ENCODE measurements at regions not wholly inside any gene's neighbourhood (a gene's known extent, or its start where the extent isn't known, plus 50 kb on each side); places are given as distances from the start of the nearest gene placed in this dataset.

GRCh38 chr1:88252745-88253144 lies 431.3 kb upstream of the PKN2 start:
- POLR2A ChIA-PET, result no interaction called here
- H3K4me3 Mint-ChIP-seq, result no peak overlapping the region
- CTCF ChIA-PET, result interaction anchor here (0.9 kb wide), 1 partner anchor 18 kb away, joined by 3 read pairs; no protein-coding TSS in a partner anchor

GRCh38 chr1:88265606-88266005 lies 418.5 kb upstream of the PKN2 start:
- Mint-ChIP-seq H3K9me3 (ENCODE audit: low read depth) (no peaks in the 10 kb centered on the region), H3K4me1 (no peaks in the 10 kb centered on the region), H3K27me3 (peaks cover 3% of the 10 kb centered on the region), H3K27ac (no peak overlapping the region), H3K36me3 (ENCODE audit: low read depth) (no peaks in the 10 kb centered on the region), H3K4me3 (no peak overlapping the region)
- ATAC-seq (no peak), DNase-seq (no peak)
- intact Hi-C loops (cut with DNase I, micrococcal nuclease), result no loop called here
- POLR2A ChIA-PET, result no interaction called here
- CTCF ChIA-PET, result no interaction called here

More at GRCh38 chr1:88252745-88253144, 431.3 kb upstream of the PKN2 start:
- H3K27ac Mint-ChIP-seq, result no peak overlapping the region
- ATAC-seq (no peak), DNase-seq (no peak)
- H3K4me1 Mint-ChIP-seq, result no peaks in the 10 kb centered on the region
- peaks cover 5% of the 10 kb centered on the region for H3K27me3 Mint-ChIP-seq
- intact Hi-C loops (cut with DNase I, micrococcal nuclease), result no loop called here
- no peaks in the 10 kb centered on the region for H3K9me3 Mint-ChIP-seq (ENCODE audit: low read depth)
- H3K36me3 Mint-ChIP-seq (ENCODE audit: low read depth), result no peaks in the 10 kb centered on the region

GRCh38 chr1:88266051-88266450 lies 418.0 kb upstream of the PKN2 start:
- DNase-seq (no peak), ATAC-seq (no peak)
- no peak overlapping the region for H3K4me3 Mint-ChIP-seq
- no peak overlapping the region for H3K27ac Mint-ChIP-seq
- intact Hi-C loops (cut with DNase I, micrococcal nuclease), result no loop called here
- H3K4me1 Mint-ChIP-seq, result no peaks in the 10 kb centered on the region
- ChIA-PET CTCF (interaction anchor here (1.5 kb wide), 1 partner anchor 12 kb away, joined by 4 read pairs; no protein-coding TSS in a partner anchor), POLR2A (no interaction called here)
- H3K9me3 Mint-ChIP-seq (ENCODE audit: low read depth), result no peaks in the 10 kb centered on the region
- H3K27me3 Mint-ChIP-seq, result peaks cover 3% of the 10 kb centered on the region
- no peaks in the 10 kb centered on the region for H3K36me3 Mint-ChIP-seq (ENCODE audit: low read depth)

- DNase-seq, result no peak
- Mint-ChIP-seq H3K27me3 (peaks cover 3% of the 10 kb centered on the region), H3K4me3 (no peak overlapping the region), H3K9me3 (ENCODE audit: low read depth) (no peaks in the 10 kb centered on the region), H3K27ac (no peak overlapping the region), H3K4me1 (no peaks in the 10 kb centered on the region), H3K36me3 (ENCODE audit: low read depth) (no peaks in the 10 kb centered on the region)
- ChIA-PET CTCF (no interaction called here), POLR2A (no interaction called here)
- no peak for ATAC-seq
- intact Hi-C loops (cut with DNase I, micrococcal nuclease), result no loop called here
Observed at GRCh38 chr1:88272216-88272615, 411.9 kb upstream of the PKN2 start.

- POLR2A ChIA-PET, result no interaction called here
- intact Hi-C loops (cut with DNase I, micrococcal nuclease), result no loop called here
- H3K27me3 Mint-ChIP-seq, result no peaks in the 10 kb centered on the region
- no peaks in the 10 kb centered on the region for H3K4me1 Mint-ChIP-seq
- H3K4me3 Mint-ChIP-seq, result no peak overlapping the region
- CTCF ChIA-PET, result no interaction called here
- no peak for ATAC-seq
- H3K9me3 Mint-ChIP-seq (ENCODE audit: low read depth), result peaks cover 3% of the 10 kb centered on the region
- no peak overlapping the region for H3K27ac Mint-ChIP-seq
- DNase-seq, result no peak
- no peaks in the 10 kb centered on the region for H3K36me3 Mint-ChIP-seq (ENCODE audit: low read depth)
Observed at GRCh38 chr1:88274431-88274830, 409.6 kb upstream of the PKN2 start.

GRCh38 chr1:88275259-88275862 lies 408.7 kb upstream of the PKN2 start:
- intact Hi-C loops (cut with DNase I, micrococcal nuclease), result no loop called here
- CTCF ChIA-PET, result interaction anchor here (0.6 kb wide), 1 partner anchor 1797 kb away, joined by 3 read pairs; no protein-coding TSS in a partner anchor
- POLR2A ChIA-PET, result no interaction called here
- Mint-ChIP-seq H3K9me3 (ENCODE audit: low read depth) (peaks cover 8% of the 10 kb centered on the region), H3K4me3 (no peak overlapping the region), H3K36me3 (ENCODE audit: low read depth) (no peaks in the 10 kb centered on the region), H3K27me3 (no peaks in the 10 kb centered on the region), H3K4me1 (no peaks in the 10 kb centered on the region), H3K27ac (no peak overlapping the region)
- no peak for ATAC-seq
- no peak for DNase-seq

- no peak overlapping the region for H3K27ac Mint-ChIP-seq
Observed at GRCh38 chr1:88276163-88276562, 407.9 kb upstream of the PKN2 start.

GRCh38 chr1:88284066-88284465 lies 400.0 kb upstream of the PKN2 start:
- Mint-ChIP-seq H3K4me3 (no peak overlapping the region), H3K36me3 (ENCODE audit: low read depth) (no peaks in the 10 kb centered on the region), H3K27me3 (no peaks in the 10 kb centered on the region), H3K4me1 (no peaks in the 10 kb centered on the region), H3K9me3 (ENCODE audit: low read depth) (peaks cover 5% of the 10 kb centered on the region), H3K27ac (no peak overlapping the region)
- DNase-seq (no peak), ATAC-seq (no peak)
- intact Hi-C loops (cut with DNase I, micrococcal nuclease), result no loop called here
- CTCF ChIA-PET, result interaction anchor here (0.6 kb wide), 1 partner anchor 17 kb away, joined by 3 read pairs; no protein-coding TSS in a partner anchor
- POLR2A ChIA-PET, result no interaction called here

More at GRCh38 chr1:88276163-88276562, 407.9 kb upstream of the PKN2 start:
- H3K36me3 Mint-ChIP-seq (ENCODE audit: low read depth), result no peaks in the 10 kb centered on the region
- ChIA-PET POLR2A (no interaction called here), CTCF (no interaction called here)
- DNase-seq (no peak), ATAC-seq (no peak)
- no peaks in the 10 kb centered on the region for H3K4me1 Mint-ChIP-seq
- no peaks in the 10 kb centered on the region for H3K27me3 Mint-ChIP-seq
- no peak overlapping the region for H3K4me3 Mint-ChIP-seq
- peaks cover 8% of the 10 kb centered on the region for H3K9me3 Mint-ChIP-seq (ENCODE audit: low read depth)
- intact Hi-C loops (cut with DNase I, micrococcal nuclease), result no loop called here

- Mint-ChIP-seq H3K4me1 (no peaks in the 10 kb centered on the region), H3K27ac (no peak overlapping the region), H3K36me3 (ENCODE audit: low read depth) (no peaks in the 10 kb centered on the region), H3K9me3 (ENCODE audit: low read depth) (peaks cover 1% of the 10 kb centered on the region), H3K4me3 (no peak overlapping the region), H3K27me3 (no peaks in the 10 kb centered on the region)
- ChIA-PET CTCF (interaction anchor here (0.6 kb wide), 1 partner anchor 17 kb away, joined by 3 read pairs; no protein-coding TSS in a partner anchor), POLR2A (no interaction called here)
- ATAC-seq (no peak), DNase-seq (no peak)
- intact Hi-C loops (cut with DNase I, micrococcal nuclease), result loop anchor here in 1 of 2 experiments (5.0 kb wide), 1 partner anchor 48 kb away; no protein-coding TSS in a partner anchor
Observed at GRCh38 chr1:88284666-88285366, 399.3 kb upstream of the PKN2 start.

GRCh38 chr1:88286716-88287115 lies 397.4 kb upstream of the PKN2 start:
- Mint-ChIP-seq H3K27me3 (no peaks in the 10 kb centered on the region), H3K9me3 (ENCODE audit: low read depth) (no peaks in the 10 kb centered on the region), H3K4me3 (no peak overlapping the region), H3K27ac (no peak overlapping the region), H3K36me3 (ENCODE audit: low read depth) (no peaks in the 10 kb centered on the region), H3K4me1 (no peaks in the 10 kb centered on the region)
- intact Hi-C loops (cut with DNase I, micrococcal nuclease), result loop anchor here in 1 of 2 experiments (5.0 kb wide), 1 partner anchor 49 kb away; no protein-coding TSS in a partner anchor
- ATAC-seq, result no peak
- ChIA-PET POLR2A (no interaction called here), CTCF (interaction anchor here (0.8 kb wide), 1 partner anchor 169 kb away, joined by 3 read pairs; no protein-coding TSS in a partner anchor)
- DNase-seq, result no peak

- Mint-ChIP-seq H3K4me1 (no peaks in the 10 kb centered on the region), H3K9me3 (ENCODE audit: low read depth) (no peaks in the 10 kb centered on the region), H3K27ac (no peak overlapping the region), H3K36me3 (ENCODE audit: low read depth) (no peaks in the 10 kb centered on the region), H3K27me3 (no peaks in the 10 kb centered on the region), H3K4me3 (no peak overlapping the region)
- ATAC-seq (no peak), DNase-seq (no peak)
- POLR2A ChIA-PET, result no interaction called here
- CTCF ChIA-PET, result no interaction called here
- intact Hi-C loops (cut with DNase I, micrococcal nuclease), result loop anchor here in 1 of 2 experiments (5.0 kb wide), 1 partner anchor 51 kb away; no protein-coding TSS in a partner anchor
Observed at GRCh38 chr1:88288571-88288970, 395.5 kb upstream of the PKN2 start.

Data from activated CD4-positive, alpha-beta T cell treated with anti-CD3 and anti-CD28 coated beads for 36 hours (primary cell).